Activated naive CD4-positive, alpha-beta T cell treated with anti-CD3 and anti-CD28 coated beads for 36 hours (primary cell): ENCODE measurements at regions not wholly inside any gene's neighbourhood (a gene's known extent, or its start where the extent isn't known, plus 50 kb on each side); places are given as distances from the start of the nearest gene placed in this dataset.
"Not testable (repeated sequence)": the region's sequence is repeated elsewhere in the genome, so short reads cannot be mapped to it uniquely, and the experiment has no call there.

ENCODE experiments used
- CTCF ChIA-PET: fragments of 350-600 bp; sonication (Branson Sonifier 250); formaldehyde crosslinking; loops from one replicate; lab custom pipeline; 2021; ENCODE audit warnings: antibody characterized with exemption; lab: Charles Lee
- DNase-seq: peaks from one replicate; pipeline ENCODE4 v3.0.0-alpha.2; 2020
- H3K27ac Mint-ChIP-seq: one replicate; pipeline ENCODE4 v1.8.0; 2021; ENCODE audit warnings: mild to moderate bottlenecking, mixed read lengths
- H3K27me3 Mint-ChIP-seq: one replicate; pipeline ENCODE4 v1.8.0; 2021; ENCODE audit warnings: low read depth, mixed read lengths
- H3K36me3 Mint-ChIP-seq: one replicate; pipeline ENCODE4 v1.8.0; 2021; ENCODE audit warnings: low read depth, mixed read lengths
- H3K4me1 Mint-ChIP-seq: one replicate; pipeline ENCODE4 v1.8.0; 2021; ENCODE audit warnings: low read depth, mixed read lengths
- H3K4me3 Mint-ChIP-seq: one replicate; pipeline ENCODE4 v1.8.0; 2021; ENCODE audit warnings: mild to moderate bottlenecking, moderate library complexity, mixed read lengths
- H3K9me3 Mint-ChIP-seq: one replicate; pipeline ENCODE4 v1.8.0; 2021; ENCODE audit warnings: mixed read lengths
- intact Hi-C: fragments of 100-400 bp; cut with micrococcal nuclease; formaldehyde crosslinking; loops from one replicate; pipeline ENCODE4 v1.15.1; 2023

- peaks cover 2% of the 10 kb centered on the region for H3K4me1 Mint-ChIP-seq
- DNase-seq = no peak
- CTCF ChIA-PET = interaction anchor here (0.7 kb wide), 1 partner anchor 1707 kb away, joined by 4 read pairs; no protein-coding TSS in a partner anchor
- intact Hi-C loops = no loop called here
- no peaks in the 10 kb centered on the region for H3K9me3 Mint-ChIP-seq
- no peak overlapping the region for H3K27ac Mint-ChIP-seq
- peaks cover 28% of the 10 kb centered on the region for H3K27me3 Mint-ChIP-seq
- no peak overlapping the region for H3K4me3 Mint-ChIP-seq
- H3K36me3 Mint-ChIP-seq = no peaks in the 10 kb centered on the region
Observed at GRCh38 chr3:64450396-64450956, 225.2 kb upstream of the PRICKLE2 start.

- Mint-ChIP-seq H3K4me1 (peaks cover 2% of the 10 kb centered on the region), H3K4me3 (no peak overlapping the region), H3K9me3 (no peaks in the 10 kb centered on the region), H3K27ac (no peak overlapping the region), H3K36me3 (no peaks in the 10 kb centered on the region), H3K27me3 (peaks cover 34% of the 10 kb centered on the region)
- intact Hi-C loops = no loop called here
- no peak for DNase-seq
- CTCF ChIA-PET = no interaction called here
Observed at GRCh38 chr3:64449026-64449425, 223.8 kb upstream of the PRICKLE2 start.

- no peak for DNase-seq
- CTCF ChIA-PET = interaction anchor here (1.3 kb wide), 1 partner anchor 18 kb away, joined by 7 read pairs; no protein-coding TSS in a partner anchor
- Mint-ChIP-seq H3K27ac (no peak overlapping the region), H3K9me3 (no peaks in the 10 kb centered on the region), H3K27me3 (peaks cover 50% of the 10 kb centered on the region), H3K36me3 (no peaks in the 10 kb centered on the region), H3K4me1 (peaks cover 2% of the 10 kb centered on the region), H3K4me3 (no peak overlapping the region)
- intact Hi-C loops = no loop called here
Observed at GRCh38 chr3:64445944-64446300, 220.7 kb upstream of the PRICKLE2 start.

- Mint-ChIP-seq H3K27ac (no peak overlapping the region), H3K4me1 (peaks cover 2% of the 10 kb centered on the region), H3K27me3 (peaks cover 48% of the 10 kb centered on the region), H3K4me3 (no peak overlapping the region), H3K9me3 (no peaks in the 10 kb centered on the region), H3K36me3 (no peaks in the 10 kb centered on the region)
- intact Hi-C loops = no loop called here
- CTCF ChIA-PET = interaction anchor here (1.3 kb wide), 1 partner anchor 19 kb away, joined by 7 read pairs; no protein-coding TSS in a partner anchor
- DNase-seq = no peak
Observed at GRCh38 chr3:64445109-64445943, 220.1 kb upstream of the PRICKLE2 start.

DNA sequence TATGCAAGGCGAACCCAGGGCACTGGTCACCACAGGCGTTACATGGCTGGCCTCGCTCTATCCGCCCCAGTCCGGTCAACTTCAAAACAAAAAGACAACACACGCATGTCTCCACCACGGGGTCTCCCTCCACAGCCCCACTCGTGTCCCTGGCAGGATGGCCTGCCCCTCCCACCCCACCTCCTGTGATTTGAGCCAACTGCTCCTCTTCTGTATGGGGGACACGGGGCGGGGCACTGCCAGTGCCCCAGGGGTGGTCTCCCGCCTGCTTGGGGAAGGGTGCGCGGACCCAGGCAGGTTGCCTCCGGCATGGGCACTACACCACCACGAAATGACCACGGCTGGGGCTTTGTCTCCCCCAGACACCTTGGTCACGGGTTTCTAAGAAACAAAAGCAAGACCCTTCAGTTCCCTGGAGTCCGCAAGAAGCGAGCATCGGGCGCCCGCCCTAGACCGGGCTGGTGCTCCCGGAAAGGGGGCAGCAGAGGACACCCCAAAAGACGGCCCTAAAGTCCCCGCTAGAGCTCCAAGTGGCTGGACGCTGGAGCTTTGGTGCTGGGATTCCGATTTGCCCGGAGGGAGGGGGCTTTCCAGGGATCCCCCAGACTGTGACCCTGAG, 219.3 kb upstream of the PRICKLE2 start:
- no peak for DNase-seq
- Mint-ChIP-seq H3K27me3 (peaks cover 48% of the 10 kb centered on the region), H3K9me3 (no peaks in the 10 kb centered on the region), H3K4me1 (peaks cover 2% of the 10 kb centered on the region), H3K27ac (no peak overlapping the region), H3K36me3 (no peaks in the 10 kb centered on the region), H3K4me3 (no peak overlapping the region)
- intact Hi-C loops = no loop called here
- CTCF ChIA-PET = no interaction called here

DNA sequence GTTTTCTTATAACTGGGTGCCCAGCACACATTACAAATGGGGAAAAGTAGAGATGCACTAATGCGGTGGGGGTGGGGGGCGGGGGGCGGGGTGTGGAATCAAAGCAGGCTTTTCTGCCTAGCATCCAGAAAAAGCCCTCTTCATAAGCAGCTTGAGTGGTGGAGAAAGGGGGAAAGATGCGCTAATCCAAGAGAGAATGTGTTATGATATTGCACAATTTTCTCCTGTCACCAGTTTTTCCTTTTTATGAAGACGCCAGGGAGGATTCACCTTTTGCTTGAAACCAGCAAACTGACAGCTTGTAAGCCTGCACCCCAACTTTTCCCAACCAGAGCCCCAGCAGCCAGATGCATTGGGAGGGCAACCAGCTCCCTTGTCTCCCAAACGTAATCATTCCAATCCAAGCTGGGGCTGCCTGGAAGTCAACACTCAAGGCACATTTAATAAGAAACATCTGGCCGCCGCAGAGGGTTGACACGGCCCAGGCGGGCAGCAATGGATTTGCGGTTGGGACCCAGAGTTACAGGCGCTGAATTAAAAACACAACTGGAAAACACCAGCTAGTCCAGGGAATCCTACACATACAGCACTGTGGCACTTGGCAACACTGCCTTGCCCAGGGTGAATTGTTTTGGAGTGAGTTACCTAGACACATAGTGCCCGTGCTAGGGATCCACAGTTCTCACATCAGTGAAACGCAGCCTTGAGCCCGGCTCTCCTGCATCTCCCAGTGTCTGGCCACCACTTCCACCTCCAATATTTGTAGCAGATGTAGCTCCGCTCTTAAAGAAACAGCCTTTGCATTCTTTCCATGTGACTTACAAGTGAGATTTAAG, 218.5 kb upstream of the PRICKLE2 start:
- Mint-ChIP-seq H3K4me3 (no peak overlapping the region), H3K9me3 (no peaks in the 10 kb centered on the region), H3K4me1 (peaks cover 2% of the 10 kb centered on the region), H3K27ac (no peak overlapping the region), H3K27me3 (peaks cover 48% of the 10 kb centered on the region), H3K36me3 (no peaks in the 10 kb centered on the region)
- intact Hi-C loops = no loop called here
- DNase-seq = no peak
- CTCF ChIA-PET = no interaction called here

DNA sequence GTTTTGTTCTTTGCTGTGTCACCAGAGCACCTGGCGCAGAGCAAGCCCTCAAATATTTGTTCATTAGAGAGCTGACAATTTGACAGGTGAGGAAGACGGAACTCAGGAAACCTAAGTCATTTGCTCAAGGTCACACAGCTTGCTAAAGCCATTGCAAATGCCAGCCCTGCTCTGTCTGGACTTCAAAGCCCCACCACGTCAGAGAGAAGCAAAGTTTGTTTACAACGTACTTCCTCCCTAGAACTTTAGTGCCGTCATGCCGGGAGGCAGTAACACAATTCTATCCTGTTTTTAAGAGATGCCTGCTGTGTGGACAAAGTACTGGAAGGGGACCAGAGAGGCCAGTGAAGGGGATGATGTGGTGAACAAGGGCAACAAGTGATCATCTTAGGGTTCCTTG, 216.6 kb upstream of the PRICKLE2 start:
- CTCF ChIA-PET = no interaction called here
- intact Hi-C loops = no loop called here

DNA sequence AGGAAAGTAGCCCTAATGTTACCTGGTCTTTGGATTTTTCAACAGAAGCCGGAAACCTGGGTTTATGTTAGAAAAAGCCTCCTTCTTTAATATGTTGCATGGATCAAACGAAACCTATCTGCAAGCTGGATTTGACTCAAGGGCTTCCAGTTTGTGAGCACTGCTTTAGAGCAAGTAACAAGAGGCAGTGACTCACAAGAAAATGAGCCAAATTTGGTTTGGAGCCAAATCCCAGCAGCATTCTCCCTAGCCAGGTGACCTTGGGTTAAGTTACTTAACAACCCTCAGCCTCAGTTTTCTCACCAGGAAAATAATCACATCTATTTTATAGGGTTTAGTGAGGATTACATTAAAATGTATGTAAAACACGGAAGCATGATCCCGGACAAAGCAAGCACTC, 215.2 kb upstream of the PRICKLE2 start:
- no peak overlapping the region for H3K4me3 Mint-ChIP-seq
- H3K27me3 Mint-ChIP-seq = peaks cover 47% of the 10 kb centered on the region
- H3K36me3 Mint-ChIP-seq = peaks cover 2% of the 10 kb centered on the region
- CTCF ChIA-PET = interaction anchor here (0.9 kb wide), 1 partner anchor 167 kb away, joined by 4 read pairs; no protein-coding TSS in a partner anchor
- H3K27ac Mint-ChIP-seq = no peak overlapping the region
- no peak for DNase-seq
- intact Hi-C loops = no loop called here
- peaks cover under 1% of the 10 kb centered on the region for H3K4me1 Mint-ChIP-seq
- peaks cover 4% of the 10 kb centered on the region for H3K9me3 Mint-ChIP-seq

More for the DNA sequence above, 216.6 kb upstream of the PRICKLE2 start:
- no peaks in the 10 kb centered on the region for H3K36me3 Mint-ChIP-seq
- no peak for DNase-seq
- no peak overlapping the region for H3K27ac Mint-ChIP-seq
- H3K4me1 Mint-ChIP-seq = peaks cover 2% of the 10 kb centered on the region
- H3K9me3 Mint-ChIP-seq = no peaks in the 10 kb centered on the region
- no peak overlapping the region for H3K4me3 Mint-ChIP-seq
- peaks cover 47% of the 10 kb centered on the region for H3K27me3 Mint-ChIP-seq

DNA sequence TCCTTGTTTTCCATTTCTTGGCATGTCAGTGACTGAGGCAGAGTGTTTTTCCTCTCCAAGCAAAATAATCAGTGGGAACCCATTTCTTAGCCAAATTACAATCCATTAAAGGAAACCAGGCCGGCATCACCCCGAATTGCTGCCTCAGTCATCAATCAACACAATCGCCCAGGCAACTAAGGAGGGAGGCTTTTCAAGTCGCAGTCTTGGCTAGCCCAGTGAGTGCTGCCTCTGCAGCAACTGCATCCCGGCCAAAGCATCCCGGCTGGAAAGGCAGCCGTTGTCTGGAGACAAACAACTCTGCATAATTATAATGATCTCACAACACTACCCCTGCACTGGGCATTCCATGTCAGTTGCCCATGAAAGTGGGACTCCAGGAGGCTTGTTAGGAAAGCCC, 213.5 kb upstream of the PRICKLE2 start:
- DNase-seq = no peak
- H3K4me3 Mint-ChIP-seq = no peak overlapping the region
- intact Hi-C loops = no loop called here
- H3K4me1 Mint-ChIP-seq = no peaks in the 10 kb centered on the region
- no peak overlapping the region for H3K27ac Mint-ChIP-seq
- peaks cover 13% of the 10 kb centered on the region for H3K9me3 Mint-ChIP-seq
- peaks cover 2% of the 10 kb centered on the region for H3K36me3 Mint-ChIP-seq
- CTCF ChIA-PET = no interaction called here
- peaks cover 43% of the 10 kb centered on the region for H3K27me3 Mint-ChIP-seq

- CTCF ChIA-PET = no interaction called here
- Mint-ChIP-seq H3K27me3 (peaks cover 41% of the 10 kb centered on the region), H3K36me3 (peaks cover 2% of the 10 kb centered on the region), H3K9me3 (peaks cover 13% of the 10 kb centered on the region), H3K4me1 (no peaks in the 10 kb centered on the region), H3K4me3 (no peak overlapping the region), H3K27ac (no peak overlapping the region)
- intact Hi-C loops = no loop called here
- DNase-seq = no peak
Observed at GRCh38 chr3:64438066-64438465, 212.8 kb upstream of the PRICKLE2 start.

DNA sequence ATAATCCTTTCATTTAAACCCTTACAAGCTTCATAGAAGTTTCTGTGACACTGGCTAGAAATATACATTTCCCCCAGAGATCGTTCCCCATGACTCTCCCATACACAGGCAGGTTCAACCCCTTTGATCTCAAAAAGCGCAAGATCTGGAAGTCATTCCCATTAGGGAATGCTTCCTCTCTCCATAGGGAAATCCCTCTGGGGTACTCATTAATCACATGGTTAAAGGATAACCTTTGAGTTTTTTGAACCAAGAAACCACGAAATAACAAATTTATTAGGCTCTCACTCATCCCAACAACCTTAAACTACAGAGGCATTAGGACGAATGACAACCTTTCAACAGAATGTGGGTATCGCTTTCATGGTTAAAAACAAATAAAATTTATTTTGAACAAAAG, 211.9 kb upstream of the PRICKLE2 start:
- H3K27me3 Mint-ChIP-seq = peaks cover 41% of the 10 kb centered on the region
- H3K4me1 Mint-ChIP-seq = no peaks in the 10 kb centered on the region
- peaks cover 13% of the 10 kb centered on the region for H3K9me3 Mint-ChIP-seq
- no peak overlapping the region for H3K27ac Mint-ChIP-seq
- CTCF ChIA-PET = no interaction called here
- no peak for DNase-seq
- intact Hi-C loops = no loop called here
- H3K36me3 Mint-ChIP-seq = peaks cover 2% of the 10 kb centered on the region
- no peak overlapping the region for H3K4me3 Mint-ChIP-seq

DNA sequence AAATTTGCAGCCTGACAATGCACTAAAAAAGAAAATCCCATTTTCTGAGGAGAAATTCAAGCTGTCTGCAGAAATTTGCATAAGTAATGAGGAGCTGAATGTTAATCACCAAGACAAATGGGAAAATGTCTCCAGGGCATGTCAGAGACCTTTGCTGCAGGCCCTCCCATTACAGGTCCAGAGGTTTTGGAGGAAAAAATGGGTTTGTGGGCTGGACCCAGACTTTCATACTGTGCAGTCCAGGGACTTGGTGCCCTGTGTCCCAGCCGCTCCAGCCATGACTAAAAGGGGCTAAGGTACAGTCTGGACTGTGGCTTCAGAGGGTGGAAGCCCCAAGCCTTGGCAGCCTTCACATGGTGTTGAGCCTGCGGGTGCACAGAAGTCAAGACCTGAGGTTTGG, 209.8 kb upstream of the PRICKLE2 start:
- H3K36me3 Mint-ChIP-seq, H3K4me3 Mint-ChIP-seq, H3K27ac Mint-ChIP-seq, CTCF ChIA-PET, DNase-seq, H3K4me1 Mint-ChIP-seq, intact Hi-C loops: not testable (repeated sequence)
- Mint-ChIP-seq H3K27me3 (peaks cover 33% of the 10 kb centered on the region), H3K9me3 (peaks cover 13% of the 10 kb centered on the region)
